CD4-positive, alpha-beta T cell (primary cell): ENCODE measurements at regions not wholly inside any gene's neighbourhood (a gene's known extent, or its start where the extent isn't known, plus 50 kb on each side); places are given as distances from the start of the nearest gene placed in this dataset.

Experiments
- ATAC-seq: fragments of 200-7000 bp; cut with Tn5 transposase; one replicate; pipeline ENCODE4 v1.10.0; 2022; ENCODE audit warnings: mild to moderate bottlenecking; ENCODE audit not compliant: poor library complexity
- CTCF ChIA-PET: fragments of 350-600 bp; sonication (Branson Sonifier 250); formaldehyde crosslinking; loops from one replicate; lab custom pipeline; 2021; ENCODE audit warnings: antibody characterized with exemption, inconsistent platforms; lab: Charles Lee
- POLR2A ChIA-PET: fragments of 350-600 bp; sonication (Branson Sonifier 250); formaldehyde crosslinking; loops from one replicate; lab custom pipeline; 2021; ENCODE audit warnings: antibody characterized with exemption, inconsistent platforms; lab: Charles Lee
- DNase-seq, 14 experiments: peaks; one replicate each; pipeline ENCODE4 v3.0.0-alpha.2; 2013 to 2020; ENCODE audit warnings: mixed read lengths in 2 of 14
- H3K27ac ChIP-seq, 2 donors: one replicate each; pipeline versions ENCODE4 v1.5.1 to v1.7.0; 2013; ENCODE audit warnings: low read length in 2 of 2, low read depth in 1 of 2, mild to moderate bottlenecking in 1 of 2
- H3K27me3 ChIP-seq, 2 experiments: 1 replicate in 1 of 2; 2 replicates in 1 of 2; pipeline versions ENCODE4 v1.6.1 to v1.7.0; 2013; ENCODE audit warnings: low read length in 2 of 2, control low read depth in 1 of 2, mild to moderate bottlenecking in 1 of 2, moderate library complexity in 1 of 2; ENCODE audit not compliant: insufficient read depth in 2 of 2, control insufficient read depth in 1 of 2
- H3K36me3 ChIP-seq: one replicate; pipeline ENCODE4 v1.6.1; 2013; ENCODE audit warnings: low read length, control low read depth; ENCODE audit not compliant: insufficient read depth
- H3K4me1 ChIP-seq: one replicate; pipeline ENCODE4 v1.6.1; 2013; ENCODE audit warnings: low read length, control low read depth; ENCODE audit not compliant: insufficient read depth
- H3K4me3 ChIP-seq: one replicate; pipeline ENCODE4 v1.5.1; 2013; ENCODE audit warnings: mild to moderate bottlenecking, low read length, moderate library complexity
- H3K9me3 ChIP-seq, 2 experiments: 1 replicate in 1 of 2; 2 replicates in 1 of 2; pipeline versions ENCODE4 v1.6.1 to v1.7.0; 2013; ENCODE audit warnings: low read length in 2 of 2, mild to moderate bottlenecking in 2 of 2, control low read depth in 1 of 2, moderate library complexity in 1 of 2; ENCODE audit not compliant: control insufficient read depth in 1 of 2, insufficient read depth in 1 of 2
- H3K27ac Mint-ChIP-seq: one replicate; pipeline ENCODE4 v1.8.0; 2020; ENCODE audit warnings: mixed read lengths
- H3K27me3 Mint-ChIP-seq: one replicate; pipeline ENCODE4 v1.8.0; 2021; ENCODE audit warnings: mixed read lengths
- H3K36me3 Mint-ChIP-seq: one replicate; pipeline ENCODE4 v1.8.0; 2021; ENCODE audit warnings: low read depth, mixed read lengths
- H3K4me1 Mint-ChIP-seq: one replicate; pipeline ENCODE4 v1.8.0; 2021; ENCODE audit warnings: low read depth, mixed read lengths
- H3K4me3 Mint-ChIP-seq: one replicate; pipeline ENCODE4 v1.8.0; 2020; ENCODE audit warnings: mild to moderate bottlenecking, mixed read lengths
- H3K9me3 Mint-ChIP-seq: one replicate; pipeline ENCODE4 v1.8.0; 2020; ENCODE audit warnings: mixed read lengths
- intact Hi-C, 2 experiments: fragments of 100-400 bp; cut with DNase I in 1 of 2; cut with micrococcal nuclease in 1 of 2; formaldehyde crosslinking; loops; one replicate each; pipeline versions ENCODE4 v1.15.1 to v1.9.0; 2023 to 2025; cut with DNase I, micrococcal nuclease
- TF ChIP-seq, protein P1 (sequence below): fragments of 200-600 bp; IDR thresholded peaks from one replicate; pipeline ENCODE4 v1.8.0; 2022; ENCODE audit warnings: antibody characterized with exemption, mild to moderate bottlenecking

DNA sequence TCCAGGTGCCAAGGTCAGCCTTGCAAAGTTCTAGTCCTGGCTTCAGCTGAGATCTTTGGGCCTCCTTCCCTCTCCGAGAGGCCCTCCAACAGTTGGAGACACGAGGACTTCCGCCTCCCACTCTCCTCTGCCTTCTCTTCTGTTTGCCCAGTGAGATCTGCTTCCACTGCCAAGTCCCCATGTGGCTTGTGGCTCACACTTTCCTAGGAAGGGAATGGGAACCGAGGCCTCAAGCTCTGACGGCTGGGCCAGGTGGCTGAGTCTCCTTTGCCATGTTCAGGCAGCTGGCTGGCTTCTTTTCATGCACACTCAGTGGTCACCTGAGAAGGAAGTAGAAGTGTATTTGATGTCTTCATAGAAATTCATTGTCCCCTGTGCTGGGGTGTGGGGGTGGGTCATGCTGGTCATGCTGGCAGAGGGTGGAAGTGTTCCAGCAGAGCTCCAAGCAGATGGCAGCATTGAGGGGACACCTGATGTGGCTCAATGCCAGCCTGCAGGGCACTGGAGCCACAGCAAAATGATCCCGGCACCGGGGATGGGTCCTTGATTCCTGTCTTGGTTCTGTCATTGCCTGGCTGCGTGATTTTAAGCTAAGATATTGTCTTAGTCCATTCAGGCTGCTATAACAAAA lies 130.4 kb downstream of the ADAMTS15 start:
- Mint-ChIP-seq H3K27ac (no peak overlapping the region), H3K4me3 (no peak overlapping the region), H3K27me3 (peaks cover 9% of the 10 kb centered on the region), H3K36me3 (no peaks in the 10 kb centered on the region), H3K4me1 (no peaks in the 10 kb centered on the region), H3K9me3 (no peaks in the 10 kb centered on the region)
- CTCF ChIA-PET, result no interaction called here
- no peak for DNase-seq
- POLR2A ChIA-PET, result no interaction called here
- Histone ChIP-seq H3K4me1 (no peaks in the 10 kb centered on the region), H3K27ac (no peak overlapping the region), H3K4me3 (no peak overlapping the region), H3K36me3 (no peaks in the 10 kb centered on the region), H3K27me3 (peaks cover 0 to 3% of the 10 kb centered on the region in 2 experiments), H3K9me3 (no peaks in the 10 kb centered on the region)
- TF ChIP-seq, protein P1, sequence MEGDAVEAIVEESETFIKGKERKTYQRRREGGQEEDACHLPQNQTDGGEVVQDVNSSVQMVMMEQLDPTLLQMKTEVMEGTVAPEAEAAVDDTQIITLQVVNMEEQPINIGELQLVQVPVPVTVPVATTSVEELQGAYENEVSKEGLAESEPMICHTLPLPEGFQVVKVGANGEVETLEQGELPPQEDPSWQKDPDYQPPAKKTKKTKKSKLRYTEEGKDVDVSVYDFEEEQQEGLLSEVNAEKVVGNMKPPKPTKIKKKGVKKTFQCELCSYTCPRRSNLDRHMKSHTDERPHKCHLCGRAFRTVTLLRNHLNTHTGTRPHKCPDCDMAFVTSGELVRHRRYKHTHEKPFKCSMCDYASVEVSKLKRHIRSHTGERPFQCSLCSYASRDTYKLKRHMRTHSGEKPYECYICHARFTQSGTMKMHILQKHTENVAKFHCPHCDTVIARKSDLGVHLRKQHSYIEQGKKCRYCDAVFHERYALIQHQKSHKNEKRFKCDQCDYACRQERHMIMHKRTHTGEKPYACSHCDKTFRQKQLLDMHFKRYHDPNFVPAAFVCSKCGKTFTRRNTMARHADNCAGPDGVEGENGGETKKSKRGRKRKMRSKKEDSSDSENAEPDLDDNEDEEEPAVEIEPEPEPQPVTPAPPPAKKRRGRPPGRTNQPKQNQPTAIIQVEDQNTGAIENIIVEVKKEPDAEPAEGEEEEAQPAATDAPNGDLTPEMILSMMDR, result no peak
- intact Hi-C loops, result no loop called here
- ATAC-seq, result no peak

DNA sequence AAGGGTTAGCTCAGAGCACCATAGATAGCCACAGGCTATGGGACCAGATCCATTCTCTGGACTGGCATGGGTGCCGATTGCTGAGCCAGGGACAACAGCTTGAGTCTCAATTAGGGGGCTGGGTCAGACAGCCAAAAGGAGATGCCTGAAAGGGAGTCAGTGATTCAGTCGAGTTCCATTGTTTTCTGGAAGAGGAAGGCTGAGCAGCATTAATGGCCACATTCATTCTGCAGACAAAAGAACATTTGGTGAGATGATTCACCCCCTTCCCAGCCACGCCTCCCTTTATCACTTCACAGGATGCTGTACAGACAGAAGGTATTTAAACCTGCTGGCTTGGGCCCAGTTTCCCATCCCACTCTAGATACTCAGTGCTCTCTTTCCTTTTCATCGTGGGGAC lies 131.9 kb downstream of the ADAMTS15 start:
- CTCF ChIA-PET, result no interaction called here
- peaks cover 0 to 3% of the 10 kb centered on the region in 2 experiments for H3K27me3 ChIP-seq
- Mint-ChIP-seq H3K4me1 (no peaks in the 10 kb centered on the region), H3K36me3 (no peaks in the 10 kb centered on the region), H3K9me3 (no peaks in the 10 kb centered on the region), H3K27ac (no peak overlapping the region), H3K27me3 (peaks cover 13% of the 10 kb centered on the region), H3K4me3 (no peak overlapping the region)
- POLR2A ChIA-PET, result no interaction called here
- TF ChIP-seq, protein P1, result no peak
- no peak for ATAC-seq
- no peak overlapping the region for H3K4me3 ChIP-seq
- H3K36me3 ChIP-seq, result no peaks in the 10 kb centered on the region
- intact Hi-C loops, result no loop called here
- no peak for DNase-seq
- H3K27ac ChIP-seq, result no peak overlapping the region
- H3K4me1 ChIP-seq, result no peaks in the 10 kb centered on the region
- H3K9me3 ChIP-seq, result no peaks in the 10 kb centered on the region

DNA sequence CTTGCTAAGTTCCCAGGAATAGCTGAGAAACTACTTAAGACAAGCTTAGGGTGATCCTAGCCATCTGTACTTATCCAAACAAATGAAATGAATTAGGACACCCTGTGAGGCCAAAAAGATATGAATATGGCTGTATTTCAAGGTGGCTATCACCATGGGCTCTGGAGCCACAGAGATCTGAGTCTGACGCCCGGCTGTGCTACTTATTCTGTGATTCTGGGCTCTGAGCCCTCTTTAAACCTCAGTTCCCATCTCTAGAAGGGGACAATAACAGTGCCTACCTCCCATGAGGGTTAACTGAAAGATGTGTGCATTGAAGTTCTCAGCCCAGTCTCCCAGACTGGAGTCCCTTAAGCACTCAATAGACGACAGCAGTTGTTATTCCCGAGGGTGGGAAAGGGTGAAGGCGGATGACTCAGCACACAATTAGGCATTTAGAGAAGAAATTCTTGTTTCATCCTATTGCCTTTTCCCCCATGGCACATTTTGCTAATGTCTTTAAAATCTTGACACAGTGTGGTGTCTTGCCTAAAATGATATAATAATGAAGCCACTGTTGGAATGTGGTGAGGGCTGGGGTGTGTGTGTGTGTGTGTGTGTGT lies 132.5 kb downstream of the ADAMTS15 start:
- Mint-ChIP-seq H3K36me3 (no peaks in the 10 kb centered on the region), H3K4me3 (no peak overlapping the region), H3K4me1 (no peaks in the 10 kb centered on the region), H3K9me3 (peaks cover under 1% of the 10 kb centered on the region), H3K27me3 (peaks cover 13% of the 10 kb centered on the region), H3K27ac (no peak overlapping the region)
- H3K4me3 ChIP-seq, result no peak overlapping the region
- ATAC-seq (no peak), DNase-seq (no peak)
- H3K36me3 ChIP-seq, result no peaks in the 10 kb centered on the region
- TF ChIP-seq, protein P1, result no peak
- H3K27me3 ChIP-seq, result peaks cover 0 to 3% of the 10 kb centered on the region in 2 experiments
- no peak overlapping the region for H3K27ac ChIP-seq
- intact Hi-C loops, result no loop called here
- H3K4me1 ChIP-seq, result no peaks in the 10 kb centered on the region
- ChIA-PET POLR2A (no interaction called here), CTCF (no interaction called here)
- H3K9me3 ChIP-seq, result no peaks in the 10 kb centered on the region
